Mononuclear cell (primary cell): ENCODE measurements at regions not wholly inside any gene's neighbourhood (a gene's known extent, or its start where the extent isn't known, plus 50 kb on each side); places are given as distances from the start of the nearest gene placed in this dataset.
"Not testable (repeated sequence)": the region's sequence is repeated elsewhere in the genome, so short reads cannot be mapped to it uniquely, and the experiment has no call there.

Experiments
- H3K27me3 ChIP-seq: 2 replicates; pipeline ENCODE4 v1.6.0; 2011; ENCODE audit warnings: low read length, control low read depth; ENCODE audit not compliant: insufficient read depth
- H3K4me1 ChIP-seq: 2 replicates; pipeline ENCODE4 v1.5.1; 2011; ENCODE audit warnings: mild to moderate bottlenecking, low read length, control low read depth; ENCODE audit not compliant: insufficient read depth
- H3K4me3 ChIP-seq: 2 replicates; pipeline ENCODE4 v1.5.1; 2011; ENCODE audit warnings: mild to moderate bottlenecking, low read length, moderate library complexity
- H3K9me3 ChIP-seq: 2 replicates; pipeline ENCODE4 v1.5.1; 2011; ENCODE audit warnings: low read depth, mild to moderate bottlenecking, control low read depth, low read length

GRCh38 chr5:154702477-154702876 is 52.7 kb upstream of the LARP1 start:
- Histone ChIP-seq H3K4me3 (no peak overlapping the region), H3K9me3 (no peaks in the 10 kb centered on the region), H3K4me1 (no peaks in the 10 kb centered on the region), H3K27me3 (no peaks in the 10 kb centered on the region)

DNA sequence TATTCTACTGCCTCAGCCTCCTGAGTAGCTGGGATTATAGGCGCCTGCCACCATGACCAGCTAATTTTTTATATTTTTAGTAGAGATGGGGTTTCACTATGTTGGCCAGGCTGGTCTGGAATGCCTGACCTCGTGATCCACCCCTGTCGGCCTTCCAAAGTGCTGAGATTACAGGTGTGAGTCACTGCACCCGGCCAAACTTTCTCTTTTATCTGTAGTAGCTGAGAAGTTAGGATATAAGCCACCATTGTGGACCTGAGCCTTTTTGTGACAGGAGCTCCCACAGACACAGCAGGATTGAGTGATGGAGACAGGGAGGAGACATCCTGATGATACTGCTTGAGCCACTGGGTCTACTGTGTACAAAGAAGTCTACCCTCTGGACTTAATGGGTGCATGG is 53.5 kb upstream of the LARP1 start:
- H3K4me3 ChIP-seq, H3K4me1 ChIP-seq, H3K9me3 ChIP-seq, H3K27me3 ChIP-seq: not testable (repeated sequence)

GRCh38 chr5:154701181-154701580 is 54.0 kb upstream of the LARP1 start:
- Histone ChIP-seq H3K27me3 (no peaks in the 10 kb centered on the region), H3K4me1 (no peaks in the 10 kb centered on the region), H3K4me3 (no peak overlapping the region), H3K9me3 (no peaks in the 10 kb centered on the region)

- H3K4me3 ChIP-seq, H3K9me3 ChIP-seq, H3K4me1 ChIP-seq, H3K27me3 ChIP-seq: not testable (repeated sequence)
These were observed 54.8 kb upstream of the LARP1 start for GRCh38 chr5:154700289-154700928.

GRCh38 chr5:154698763-154699162 is 56.4 kb upstream of the LARP1 start:
- Histone ChIP-seq H3K9me3 (no peaks in the 10 kb centered on the region), H3K4me1 (no peaks in the 10 kb centered on the region), H3K4me3 (no peak overlapping the region), H3K27me3 (no peaks in the 10 kb centered on the region)

- peaks cover 2% of the 10 kb centered on the region for H3K4me1 ChIP-seq
- no peak overlapping the region for H3K4me3 ChIP-seq
- H3K27me3 ChIP-seq, result no peaks in the 10 kb centered on the region
- H3K9me3 ChIP-seq, result no peaks in the 10 kb centered on the region
These were observed 57.8 kb upstream of the LARP1 start for GRCh38 chr5:154697371-154697770.

- Histone ChIP-seq H3K4me3 (no peak overlapping the region), H3K4me1 (peaks cover 7% of the 10 kb centered on the region), H3K27me3 (no peaks in the 10 kb centered on the region), H3K9me3 (no peaks in the 10 kb centered on the region)
These were observed 58.3 kb upstream of the LARP1 start for GRCh38 chr5:154696891-154697290.

- H3K27me3 ChIP-seq, result no peaks in the 10 kb centered on the region
- no peak overlapping the region for H3K4me3 ChIP-seq
- H3K4me1 ChIP-seq, result peaks cover 13% of the 10 kb centered on the region
- no peaks in the 10 kb centered on the region for H3K9me3 ChIP-seq
These were observed 61.0 kb upstream of the LARP1 start for GRCh38 chr5:154694159-154694558.

DNA sequence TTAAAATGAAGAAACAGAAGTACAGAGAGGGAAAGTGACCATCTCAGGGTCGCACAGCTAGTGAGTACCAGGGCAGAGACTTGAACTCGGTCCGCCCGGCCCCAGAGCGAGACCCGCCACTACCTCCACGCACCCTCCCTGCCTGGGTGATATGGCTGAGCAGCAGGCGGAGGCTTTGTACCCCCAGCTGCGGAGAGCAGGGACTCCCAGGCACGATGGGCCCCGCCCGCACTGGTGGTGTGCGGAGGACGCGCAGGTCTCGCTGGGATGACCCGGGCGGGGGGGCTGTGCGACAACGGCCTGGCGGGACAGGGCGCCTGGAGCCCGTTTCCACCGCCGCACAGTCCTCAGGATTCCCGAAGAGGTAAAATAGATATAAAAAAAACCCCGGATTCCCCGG is 64.7 kb upstream of the LARP1 start:
- no peaks in the 10 kb centered on the region for H3K9me3 ChIP-seq
- peaks cover 13% of the 10 kb centered on the region for H3K4me1 ChIP-seq
- H3K4me3 ChIP-seq, result no peak overlapping the region
- H3K27me3 ChIP-seq, result no peaks in the 10 kb centered on the region

GRCh38 chr5:154686490-154686889 is 68.7 kb upstream of the LARP1 start:
- no peaks in the 10 kb centered on the region for H3K27me3 ChIP-seq
- peaks cover 18% of the 10 kb centered on the region for H3K4me1 ChIP-seq
- H3K4me3 ChIP-seq, result no peak overlapping the region
- no peaks in the 10 kb centered on the region for H3K9me3 ChIP-seq

DNA sequence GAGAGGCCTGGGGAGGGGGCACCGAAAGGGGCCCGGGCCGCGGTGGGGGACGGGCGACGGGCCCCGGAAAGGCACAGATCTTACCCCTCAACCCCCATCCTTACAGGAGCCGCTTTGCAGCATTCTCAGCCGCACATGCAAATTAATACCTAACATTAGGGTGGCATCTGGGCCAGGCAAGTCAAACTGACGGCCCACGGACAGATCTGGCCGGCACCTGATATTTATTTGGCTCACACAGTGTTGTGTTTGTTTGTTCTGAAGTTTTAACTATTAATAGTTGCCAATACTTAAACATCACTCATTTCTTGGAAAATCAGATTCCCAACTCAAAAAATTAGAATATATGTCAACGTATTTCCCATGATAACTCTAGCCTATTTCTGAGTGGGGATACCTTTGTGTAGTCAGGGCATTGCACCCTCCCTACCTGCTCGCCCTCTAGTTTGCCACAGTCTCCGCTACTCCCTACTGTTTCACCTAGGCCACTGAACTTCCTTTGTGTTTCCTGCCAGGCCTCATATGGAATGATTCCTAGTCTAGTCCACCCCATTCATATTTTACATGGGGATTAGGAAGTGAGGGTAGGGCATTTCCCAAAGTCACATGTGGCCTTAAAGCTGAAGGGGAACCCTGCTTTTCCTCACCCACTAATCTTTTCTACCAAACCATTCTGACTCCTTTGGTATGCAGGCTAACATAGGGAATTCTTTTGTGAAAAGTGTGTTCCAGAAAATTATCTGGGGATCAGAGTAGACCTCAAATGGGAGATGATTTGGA is 71.9 kb upstream of the LARP1 start:
- Histone ChIP-seq H3K4me3 (peak overlapping the region; percentile 37), H3K9me3 (no peaks in the 10 kb centered on the region), H3K27me3 (no peaks in the 10 kb centered on the region), H3K4me1 (peaks cover 15% of the 10 kb centered on the region)

DNA sequence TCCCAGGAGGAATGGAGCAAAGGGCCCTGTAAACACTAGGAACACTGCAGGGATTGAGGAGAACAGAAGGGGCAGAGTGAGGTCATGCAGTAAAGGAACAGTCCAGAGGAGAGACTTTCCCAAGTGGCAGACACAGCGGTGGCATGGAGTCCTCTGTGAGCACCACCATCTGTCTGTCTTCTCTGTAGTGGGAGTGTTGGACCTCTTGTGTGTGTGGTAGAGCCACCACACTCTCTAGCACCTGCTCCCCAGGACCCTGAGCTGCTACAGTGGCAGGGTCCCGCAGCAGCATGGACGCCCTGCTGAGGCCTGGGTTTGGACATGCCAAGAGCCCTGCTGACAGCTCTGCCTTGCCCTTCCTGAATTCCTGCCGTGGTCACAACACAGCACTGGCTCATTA is 75.7 kb upstream of the LARP1 start:
- H3K4me1 ChIP-seq, result peaks cover 20% of the 10 kb centered on the region
- H3K27me3 ChIP-seq, result no peaks in the 10 kb centered on the region
- no peaks in the 10 kb centered on the region for H3K9me3 ChIP-seq
- H3K4me3 ChIP-seq, result no peak overlapping the region

- Histone ChIP-seq H3K4me3 (no peak overlapping the region), H3K27me3 (no peaks in the 10 kb centered on the region), H3K9me3 (no peaks in the 10 kb centered on the region), H3K4me1 (peaks cover 11% of the 10 kb centered on the region)
These were observed 77.3 kb upstream of the LARP1 start for GRCh38 chr5:154677921-154678320.

DNA sequence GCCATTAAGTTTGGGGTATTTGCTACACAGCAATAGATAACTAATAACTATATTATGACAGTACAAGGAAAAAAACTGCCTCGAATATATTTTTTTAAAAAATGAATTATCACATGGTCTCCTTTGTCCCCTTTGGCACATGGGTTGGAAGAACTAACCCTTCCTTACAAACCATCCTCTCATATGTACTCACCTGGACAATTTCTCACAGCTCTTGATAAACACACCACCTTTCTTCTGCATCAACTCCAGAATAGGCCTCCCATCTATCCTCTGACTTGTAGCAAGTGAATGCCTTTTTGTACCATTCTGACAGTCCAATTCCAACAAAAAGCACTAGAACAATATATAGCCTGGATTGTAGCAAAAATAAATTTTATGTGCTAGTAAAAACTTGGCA is 78.7 kb upstream of the LARP1 start:
- Histone ChIP-seq H3K4me3 (no peak overlapping the region), H3K4me1 (peaks cover 4% of the 10 kb centered on the region), H3K9me3 (no peaks in the 10 kb centered on the region), H3K27me3 (no peaks in the 10 kb centered on the region)

DNA sequence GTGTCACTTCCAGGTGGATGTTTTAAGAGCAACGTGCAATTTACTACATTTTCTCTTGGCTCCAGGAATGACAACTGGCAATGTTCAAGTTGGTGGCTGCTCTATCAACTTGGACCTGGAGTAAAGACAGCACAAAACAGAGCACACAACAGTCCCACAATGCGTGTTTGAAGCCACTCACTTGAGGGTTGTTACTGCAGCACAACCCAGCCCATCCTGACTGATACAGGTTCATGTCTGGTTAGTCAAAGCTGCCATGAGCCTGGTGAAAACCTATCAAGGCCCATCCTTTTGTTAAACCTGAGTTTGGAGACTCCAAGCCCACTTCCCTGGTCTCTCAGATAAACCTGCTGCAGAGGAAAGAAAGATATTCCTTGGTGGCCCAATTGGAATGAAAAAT is 81.1 kb upstream of the LARP1 start:
- Histone ChIP-seq H3K9me3 (no peaks in the 10 kb centered on the region), H3K4me3 (no peak overlapping the region), H3K27me3 (no peaks in the 10 kb centered on the region), H3K4me1 (peaks cover 4% of the 10 kb centered on the region)

DNA sequence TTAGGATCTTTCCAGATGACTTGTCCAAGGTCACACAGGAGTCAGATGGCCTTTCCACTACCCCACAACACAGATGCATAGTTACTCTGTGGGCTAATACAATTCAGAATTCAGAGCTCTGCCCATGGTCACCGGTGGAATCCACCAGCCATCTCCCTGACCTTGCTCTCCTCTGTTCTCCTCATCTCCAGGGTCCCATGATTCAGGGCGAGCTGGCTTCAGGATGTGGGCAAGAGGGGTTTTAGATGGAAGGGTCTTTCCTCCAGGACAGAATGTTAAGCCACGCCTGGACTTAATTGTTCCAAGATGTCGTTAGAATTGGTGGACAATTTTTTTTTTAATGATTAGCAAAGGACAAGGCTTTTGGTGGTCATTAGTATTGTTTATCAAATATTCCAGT is 81.7 kb upstream of the LARP1 start:
- H3K4me3 ChIP-seq, result no peak overlapping the region
- H3K27me3 ChIP-seq, result no peaks in the 10 kb centered on the region
- H3K4me1 ChIP-seq, result peaks cover 4% of the 10 kb centered on the region
- no peaks in the 10 kb centered on the region for H3K9me3 ChIP-seq
